Renal pelvis (tissue), 1 donor: ENCODE measurements at regions not wholly inside any gene's neighbourhood (a gene's known extent, or its start where the extent isn't known, plus 50 kb on each side); places are given as distances from the start of the nearest gene placed in this dataset.

Experiments used
- DNase-seq: peaks from one replicate; pipeline ENCODE4 v3.0.0-alpha.2; 2013

- DNase-seq, result no peak
Measured at GRCh38 chr5:139733698-139734538, 61.7 kb upstream of the PSD2 start.

DNA sequence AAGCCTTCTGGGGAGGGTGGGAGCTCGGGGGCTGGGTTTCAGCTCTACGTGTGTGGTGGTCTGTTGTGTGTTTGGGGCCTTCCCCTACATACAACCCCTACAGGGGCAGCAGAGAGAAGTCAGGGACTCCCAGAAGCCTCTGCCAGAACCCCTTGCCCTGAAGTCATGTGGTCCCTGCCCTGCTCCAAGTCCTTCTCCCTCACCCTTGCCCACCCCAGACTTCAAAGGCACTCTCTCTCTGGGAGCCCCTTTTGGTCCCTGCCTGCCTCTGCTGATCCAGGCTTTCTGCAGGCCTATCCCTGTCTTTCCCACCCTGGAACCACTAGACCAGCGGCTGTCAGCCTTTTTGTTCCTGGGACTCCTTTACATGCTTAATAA, 61.1 kb upstream of the PSD2 start:
- DNase-seq, result no peak

DNA sequence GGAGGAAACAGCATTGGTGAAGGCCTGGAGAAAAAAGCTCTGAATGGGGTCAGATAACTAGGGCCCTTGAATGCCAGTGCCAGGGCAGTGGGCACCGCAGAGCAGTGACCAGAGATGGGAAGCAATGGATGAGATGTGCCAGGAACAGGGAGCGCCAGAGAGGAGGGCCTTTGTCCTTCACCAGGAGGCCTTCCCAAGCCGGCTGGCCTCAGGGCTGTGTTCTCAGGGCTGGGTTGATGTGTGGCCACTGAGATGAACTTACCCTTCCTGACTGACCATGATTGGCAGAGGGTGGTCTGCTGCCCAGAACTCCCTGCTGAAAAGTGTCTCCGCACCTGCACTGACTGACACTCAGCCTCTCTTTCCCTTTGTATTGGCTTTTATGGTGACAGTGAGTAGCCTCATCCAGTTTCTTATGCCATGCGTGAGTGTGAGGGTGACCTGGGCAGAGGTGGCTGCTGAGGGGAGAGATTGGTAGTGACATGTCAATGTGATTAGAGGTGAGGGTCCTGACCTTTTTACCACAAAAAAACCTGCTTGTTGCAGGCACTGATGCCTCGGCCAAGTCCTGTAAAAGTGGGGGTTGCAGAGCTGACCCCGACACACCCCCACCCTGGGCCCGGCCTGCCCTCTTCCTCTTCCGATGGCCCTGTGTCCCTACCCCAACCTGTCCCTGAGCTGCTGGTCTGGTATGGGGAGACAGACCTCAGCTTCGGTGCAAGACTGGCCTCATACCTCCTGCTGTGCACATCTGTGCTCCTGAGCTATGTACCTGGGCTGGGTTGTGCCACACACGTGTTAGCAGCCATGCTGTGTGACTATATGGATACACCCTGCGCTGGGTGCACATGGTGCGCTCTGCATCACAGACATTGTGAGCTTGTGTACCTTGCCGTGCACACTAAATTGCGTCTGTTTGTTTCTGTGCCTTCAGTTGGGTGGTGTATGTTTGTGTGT, 57.1 kb upstream of the PSD2 start:
- no peak for DNase-seq

DNA sequence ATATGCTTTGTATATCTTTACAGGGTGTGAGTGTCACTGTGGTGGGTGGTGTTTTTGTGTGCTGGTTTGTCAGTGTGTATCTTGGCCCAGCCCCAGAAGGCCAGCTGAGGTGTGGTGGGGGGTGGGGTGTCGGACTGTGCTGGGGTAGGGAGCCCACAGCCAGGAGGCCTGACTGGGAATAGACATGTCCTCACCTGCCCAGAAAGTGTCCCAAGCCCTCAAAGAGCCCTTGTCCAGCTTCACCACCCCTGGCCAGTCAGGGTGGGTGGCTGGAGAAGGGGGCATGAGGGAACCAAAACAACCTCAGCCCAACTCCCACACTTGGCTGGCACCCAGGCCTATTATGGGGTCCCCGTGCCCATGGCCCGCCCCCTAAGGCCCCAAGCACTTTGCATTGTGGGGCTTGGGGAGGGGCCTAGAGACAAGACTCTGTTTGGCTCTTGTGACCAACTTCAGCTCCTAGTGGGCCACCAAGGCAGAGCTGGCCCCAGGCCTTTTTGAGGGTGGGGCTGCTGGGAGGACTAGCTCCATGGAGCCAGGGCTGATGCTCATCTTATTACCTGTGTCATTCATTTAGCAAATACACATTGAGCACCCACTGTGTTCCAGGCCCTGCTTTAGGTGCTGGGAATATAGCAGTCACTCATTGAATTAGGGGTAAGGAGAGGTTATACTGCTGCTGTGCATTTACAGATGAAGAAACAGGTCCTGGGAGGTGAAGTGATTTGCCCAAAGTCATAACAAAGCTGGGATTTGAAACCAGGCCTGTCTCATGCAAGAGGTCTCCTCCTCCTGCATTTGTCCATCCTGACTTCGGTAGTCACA, 56.2 kb upstream of the PSD2 start:
- DNase-seq, result no peak

DNA sequence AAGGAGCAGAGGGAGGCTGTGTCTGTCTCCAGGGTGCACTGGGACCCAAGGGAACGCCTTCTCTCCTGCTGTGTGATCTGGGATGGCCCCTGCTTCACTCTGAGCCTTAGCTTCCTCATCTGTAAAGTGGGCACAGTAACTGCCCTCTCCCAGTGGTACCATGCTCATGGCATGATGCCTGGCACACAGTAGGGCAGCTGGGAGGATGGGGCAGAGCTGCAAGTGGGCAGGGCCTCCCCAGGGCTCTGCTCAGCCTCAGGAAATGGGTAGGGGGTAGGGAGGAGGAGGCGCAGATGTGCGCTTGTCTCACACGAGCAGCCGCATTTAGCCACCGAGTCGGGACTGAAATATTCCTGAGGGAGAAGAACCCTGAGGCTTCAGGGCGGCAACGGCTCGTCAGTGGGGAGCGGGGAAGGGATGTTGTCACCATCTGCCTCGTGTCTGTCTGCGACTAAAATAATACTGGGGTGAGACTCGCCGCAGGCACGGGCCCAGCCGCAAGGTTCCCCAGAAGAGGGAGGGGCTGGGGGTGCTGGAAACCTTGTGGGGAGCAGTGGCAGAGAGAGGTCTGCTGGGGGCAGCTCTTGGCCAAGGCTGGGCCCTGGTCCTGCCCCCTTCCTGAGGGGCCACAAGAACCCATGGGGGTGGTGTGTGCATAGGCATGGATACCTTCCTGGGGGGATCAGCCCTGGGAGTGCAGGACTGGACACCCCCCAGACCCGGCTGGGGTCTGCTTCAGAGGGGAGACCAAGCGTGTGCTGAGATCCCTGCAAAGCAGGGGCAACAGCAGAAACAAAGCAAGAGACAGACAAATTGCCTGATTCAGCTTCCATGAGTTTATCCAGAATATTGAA, 55.2 kb upstream of the PSD2 start:
- no peak for DNase-seq

GRCh38 chr5:139740992-139741672, 54.5 kb upstream of the PSD2 start:
- DNase-seq, result no peak

GRCh38 chr5:139741823-139742172, 53.8 kb upstream of the PSD2 start:
- DNase-seq, result no peak

- DNase-seq, result no peak
Measured at GRCh38 chr5:139742173-139742903, 53.3 kb upstream of the PSD2 start.

DNA sequence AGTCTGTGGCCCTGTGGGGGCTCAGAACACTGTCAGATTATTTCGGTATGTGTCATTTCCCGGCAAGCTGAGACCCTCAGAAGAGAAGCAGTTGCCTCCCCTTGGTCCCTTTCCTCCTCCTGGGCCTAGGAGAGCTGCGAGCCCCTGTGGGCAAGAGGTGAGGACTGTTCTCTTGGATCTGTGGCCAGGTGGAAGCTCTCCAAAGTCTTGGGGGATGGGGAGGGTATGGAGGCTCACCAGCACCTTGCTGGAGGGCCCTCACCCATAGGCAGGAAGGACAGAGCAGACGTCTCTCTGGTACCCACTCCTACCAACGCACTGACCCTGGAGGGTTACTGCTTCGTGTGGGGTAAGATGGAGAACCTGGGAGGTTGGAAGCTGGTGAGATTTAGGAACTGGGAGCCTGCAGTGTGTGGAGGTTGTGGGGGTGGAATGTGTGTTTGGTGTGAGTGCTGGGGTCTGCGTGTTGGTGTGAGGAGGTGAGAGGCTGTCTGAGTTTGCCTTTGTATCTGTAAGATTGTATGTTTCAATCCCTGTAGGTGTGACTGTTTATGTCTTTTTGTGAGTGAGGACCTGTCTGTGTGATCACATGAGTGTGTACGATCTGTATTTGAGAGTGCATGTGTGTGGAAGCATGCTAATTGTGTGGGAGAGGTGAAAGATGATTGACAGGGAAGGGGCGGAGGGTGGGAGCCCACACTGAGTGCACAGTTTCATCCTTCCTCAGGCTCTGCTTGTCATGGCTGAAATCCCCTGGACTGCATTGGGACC, 52.4 kb upstream of the PSD2 start:
- DNase-seq, result no peak

GRCh38 chr5:139743804-139744203, 51.8 kb upstream of the PSD2 start:
- no peak for DNase-seq

DNA sequence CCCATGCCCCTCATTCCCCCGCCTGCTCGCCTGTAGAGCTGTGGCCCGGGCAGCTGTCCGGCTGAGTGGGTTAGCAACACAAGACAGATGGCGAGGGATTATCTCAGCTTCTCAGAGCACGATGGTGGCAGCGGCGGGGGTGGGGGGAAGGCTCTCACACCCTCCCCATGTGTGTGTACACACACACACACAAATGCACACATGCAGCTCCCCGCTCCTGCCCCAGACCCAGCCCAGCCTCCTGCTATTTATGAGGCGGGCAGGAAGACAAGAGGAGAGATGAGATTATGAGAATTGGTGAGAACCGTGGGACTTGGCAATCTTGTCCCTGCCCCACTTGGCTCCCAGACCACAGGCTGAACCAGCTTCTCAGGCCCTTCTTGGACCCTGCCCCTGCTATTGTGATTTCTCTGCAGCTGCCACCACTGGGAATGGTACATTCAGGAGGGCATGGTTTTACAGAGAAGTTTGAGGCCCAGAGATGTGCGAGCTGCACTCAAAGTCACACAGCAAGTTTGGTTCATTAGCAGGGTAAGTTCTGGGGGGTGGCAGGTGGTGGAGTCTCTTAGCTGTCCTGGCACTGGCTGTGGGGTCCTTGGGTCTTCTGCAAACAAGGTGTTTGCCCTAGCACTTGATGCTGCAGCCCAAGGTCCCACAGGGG, 51.0 kb upstream of the PSD2 start:
- DNase-seq, result no peak

DNA sequence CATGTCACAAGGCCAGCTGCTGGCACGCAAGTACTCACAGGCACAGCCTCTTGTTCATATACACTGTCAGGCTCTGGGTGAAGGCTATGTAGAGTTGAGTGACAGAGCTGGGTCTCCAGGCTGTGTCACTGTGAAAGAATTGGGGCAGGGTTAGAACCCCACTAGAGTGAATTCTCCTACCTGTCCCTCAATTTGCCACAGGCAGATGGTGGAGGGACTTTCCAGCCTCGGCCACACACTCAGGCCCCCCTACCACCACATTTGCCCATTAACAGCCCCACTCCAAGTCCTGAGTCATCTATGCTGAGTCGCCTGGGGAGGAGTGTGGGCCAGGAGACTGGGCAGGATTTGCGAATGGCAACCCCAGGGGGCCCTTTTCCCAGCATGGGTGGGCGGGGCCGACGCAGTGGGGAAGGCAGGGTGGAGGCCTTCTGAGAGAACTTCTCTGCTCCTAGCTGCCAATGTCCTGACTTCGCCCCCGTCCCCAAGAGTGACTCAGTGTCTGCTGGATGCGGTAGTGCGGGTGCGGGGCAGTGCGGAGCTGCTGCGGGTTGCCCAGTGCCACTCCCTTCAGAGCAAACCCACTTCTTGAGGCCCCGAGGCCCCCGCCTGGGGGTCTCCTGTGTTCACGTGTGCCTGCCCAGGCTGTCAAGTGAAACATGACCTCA, 50.3 kb upstream of the PSD2 start:
- DNase-seq, result no peak

- peak; percentile 91 for DNase-seq
Measured at GRCh38 chr5:139745800-139746690, 49.6 kb upstream of the PSD2 start.
